ENCODE measurements at regions not wholly inside any gene's neighbourhood (a gene's known extent, or its start where the extent isn't known, plus 50 kb on each side); places are given as distances from the start of the nearest gene placed in this dataset.

GRCh38 chr11:96778272-96778671, 388.5 kb downstream of the JRKL start:
- no peak for TF ChIP-seq MAX (IDR thresholded peaks at IDR 0.05; ENCODE audit: low read depth, low read length)
- TF ChIP-seq CTCF (IDR thresholded peaks at IDR 0.05; ENCODE audit: low read depth, low read length) = no peak
- no peak for TF ChIP-seq POLR2A (IDR thresholded peaks at IDR 0.05; ENCODE audit: extremely low read depth, insufficient read length)
- TF ChIP-seq MYC (IDR thresholded peaks at IDR 0.05; ENCODE audit: low read depth, low read length) = no peak
- no peak for DNase-seq (ENCODE audit: low read depth)

GRCh38 chr11:96779030-96779429, 389.2 kb downstream of the JRKL start:
- no peak for DNase-seq (ENCODE audit: low read depth)
- TF ChIP-seq MAX (IDR thresholded peaks at IDR 0.05; ENCODE audit: low read depth, low read length) = no peak
- TF ChIP-seq POLR2A (IDR thresholded peaks at IDR 0.05; ENCODE audit: extremely low read depth, insufficient read length) = no peak
- no peak for TF ChIP-seq MYC (IDR thresholded peaks at IDR 0.05; ENCODE audit: low read depth, low read length)
- no peak for TF ChIP-seq CTCF (IDR thresholded peaks at IDR 0.05; ENCODE audit: low read depth, low read length)
- no peak overlapping the region for H3K4me3 ChIP-seq (ENCODE audit: low read depth, low read length)

More at GRCh38 chr11:96778272-96778671, 388.5 kb downstream of the JRKL start:
- H3K4me3 ChIP-seq (ENCODE audit: low read depth, low read length) = no peak overlapping the region

GRCh38 chr11:96781082-96781481, 391.3 kb downstream of the JRKL start:
- TF ChIP-seq CTCF (IDR thresholded peaks at IDR 0.05; ENCODE audit: low read depth, low read length) = no peak
- no peak for TF ChIP-seq MYC (IDR thresholded peaks at IDR 0.05; ENCODE audit: low read depth, low read length)
- no peak for TF ChIP-seq MAX (IDR thresholded peaks at IDR 0.05; ENCODE audit: low read depth, low read length)
- no peak for TF ChIP-seq POLR2A (IDR thresholded peaks at IDR 0.05; ENCODE audit: extremely low read depth, insufficient read length)
- DNase-seq (ENCODE audit: low read depth) = no peak
- no peak overlapping the region for H3K4me3 ChIP-seq (ENCODE audit: low read depth, low read length)

GRCh38 chr11:96782632-96783031, 392.8 kb downstream of the JRKL start:
- DNase-seq (ENCODE audit: low read depth) = no peak
- no peak overlapping the region for H3K4me3 ChIP-seq (ENCODE audit: low read depth, low read length)
- no peak for TF ChIP-seq MYC (IDR thresholded peaks at IDR 0.05; ENCODE audit: low read depth, low read length)
- TF ChIP-seq POLR2A (IDR thresholded peaks at IDR 0.05; ENCODE audit: extremely low read depth, insufficient read length) = no peak
- no peak for TF ChIP-seq CTCF (IDR thresholded peaks at IDR 0.05; ENCODE audit: low read depth, low read length)
- no peak for TF ChIP-seq MAX (IDR thresholded peaks at IDR 0.05; ENCODE audit: low read depth, low read length)

GRCh38 chr11:96783311-96783710, 393.5 kb downstream of the JRKL start:
- DNase-seq (ENCODE audit: low read depth) = no peak
- no peak overlapping the region for H3K4me3 ChIP-seq (ENCODE audit: low read depth, low read length)
- TF ChIP-seq POLR2A (IDR thresholded peaks at IDR 0.05; ENCODE audit: extremely low read depth, insufficient read length) (no peak), MAX (IDR thresholded peaks at IDR 0.05; ENCODE audit: low read depth, low read length) (no peak), CTCF (IDR thresholded peaks at IDR 0.05; ENCODE audit: low read depth, low read length) (no peak), MYC (IDR thresholded peaks at IDR 0.05; ENCODE audit: low read depth, low read length) (no peak)

GRCh38 chr11:96785073-96785472, 395.3 kb downstream of the JRKL start:
- DNase-seq (ENCODE audit: low read depth) = no peak
- no peak for TF ChIP-seq POLR2A (IDR thresholded peaks at IDR 0.05; ENCODE audit: extremely low read depth, insufficient read length)
- no peak for TF ChIP-seq MAX (IDR thresholded peaks at IDR 0.05; ENCODE audit: low read depth, low read length)
- no peak for TF ChIP-seq MYC (IDR thresholded peaks at IDR 0.05; ENCODE audit: low read depth, low read length)
- TF ChIP-seq CTCF (IDR thresholded peaks at IDR 0.05; ENCODE audit: low read depth, low read length) = no peak
- no peak overlapping the region for H3K4me3 ChIP-seq (ENCODE audit: low read depth, low read length)

Measured in NB4 (cell line).